HG02610 (cell line): ENCODE measurements at regions not wholly inside any gene's neighbourhood (a gene's known extent, or its start where the extent isn't known, plus 50 kb on each side); places are given as distances from the start of the nearest gene placed in this dataset.
"Not testable (repeated sequence)": the region's sequence is repeated elsewhere in the genome, so short reads cannot be mapped to it uniquely, and the experiment has no call there.

Experiments used
- ATAC-seq: cut with Tn5 transposase; IDR thresholded peaks from one replicate; pipeline ENCODE4 v1.9.1; 2021; ENCODE audit warnings: mild to moderate bottlenecking, moderate library complexity; ENCODE audit not compliant: unreplicated experiment

GRCh38 chr3:178345944-178346343 is 190.3 kb upstream of the KCNMB2 start:
- ATAC-seq, result no peak

- ATAC-seq, result not testable (repeated sequence)
Measured at GRCh38 chr3:178348561-178349217, 187.5 kb upstream of the KCNMB2 start.

GRCh38 chr3:178349218-178349596 is 187.0 kb upstream of the KCNMB2 start:
- ATAC-seq, result not testable (repeated sequence)

GRCh38 chr3:178350763-178351162 is 185.5 kb upstream of the KCNMB2 start:
- no peak for ATAC-seq

- no peak for ATAC-seq
Measured at GRCh38 chr3:178352326-178353005, 183.8 kb upstream of the KCNMB2 start.

- no peak for ATAC-seq
Measured at GRCh38 chr3:178353006-178353694, 183.1 kb upstream of the KCNMB2 start.

GRCh38 chr3:178359728-178360127 is 176.5 kb upstream of the KCNMB2 start:
- ATAC-seq, result no peak

- ATAC-seq, result not testable (repeated sequence)
Measured at GRCh38 chr3:178363048-178363447, 173.2 kb upstream of the KCNMB2 start.

GRCh38 chr3:178367817-178368617 is 168.2 kb upstream of the KCNMB2 start:
- ATAC-seq, result no peak

- no peak for ATAC-seq
Measured at GRCh38 chr3:178369006-178369405, 167.2 kb upstream of the KCNMB2 start.

- no peak for ATAC-seq
Measured at GRCh38 chr3:178369811-178370210, 166.4 kb upstream of the KCNMB2 start.

- no peak for ATAC-seq
Measured at GRCh38 chr3:178370387-178370786, 165.8 kb upstream of the KCNMB2 start.

- ATAC-seq, result no peak
Measured at GRCh38 chr3:178381555-178381954, 154.7 kb upstream of the KCNMB2 start.

GRCh38 chr3:178381971-178382448 is 154.2 kb upstream of the KCNMB2 start:
- ATAC-seq, result no peak

- no peak for ATAC-seq
Measured at GRCh38 chr3:178382449-178383061, 153.7 kb upstream of the KCNMB2 start.

GRCh38 chr3:178384321-178385230 is 151.7 kb upstream of the KCNMB2 start:
- ATAC-seq, result no peak

- ATAC-seq, result no peak
Measured at GRCh38 chr3:178385280-178385952, 150.8 kb upstream of the KCNMB2 start.

- ATAC-seq, result no peak
Measured at GRCh38 chr3:178386401-178386800, 149.8 kb upstream of the KCNMB2 start.

GRCh38 chr3:178386880-178387279 is 149.4 kb upstream of the KCNMB2 start:
- no peak for ATAC-seq
